ENCODE measurements at regions not wholly inside any gene's neighbourhood (a gene's known extent, or its start where the extent isn't known, plus 50 kb on each side); places are given as distances from the start of the nearest gene placed in this dataset.

DNA sequence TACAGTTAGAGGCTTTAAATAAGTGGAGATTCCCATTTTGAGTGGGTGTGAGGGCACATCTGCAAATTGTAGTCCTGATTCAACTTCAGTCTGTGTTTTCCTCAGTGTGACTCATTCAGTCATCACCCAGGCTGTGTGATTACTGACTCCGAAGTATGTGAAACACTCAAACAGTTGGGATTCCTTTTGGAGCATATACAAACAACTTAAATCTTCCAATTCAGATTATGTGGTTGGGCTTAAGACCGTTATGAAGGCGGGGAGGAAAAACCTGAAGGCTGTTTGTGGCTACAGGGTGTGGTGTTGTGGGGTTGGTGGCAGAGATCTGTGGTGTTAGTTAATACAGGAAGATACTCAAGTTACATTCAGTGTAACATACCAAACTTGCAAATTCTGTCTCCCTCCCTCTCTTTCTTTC, 259.7 kb upstream of the FERD3L start:
- TF ChIP-seq ZNF331 (CRISPR knock-in tag; IDR thresholded peaks at IDR 0.05; ENCODE audit: low read depth) (no peak), POLR2AphosphoS5 (IDR thresholded peaks at IDR 0.05; ENCODE audit: low read depth) (no peak), CTCF (conservative IDR thresholded peaks at IDR 0.05; ENCODE audit: low read depth in 2 of 2) (no peak), EZH2 (IDR thresholded peaks at IDR 0.05; ENCODE audit: low read depth, unreplicated experiment) (no peak), CREB1 (CRISPR knock-in tag; IDR thresholded peaks at IDR 0.05; ENCODE audit: low read depth) (no peak), JUNB (IDR thresholded peaks at IDR 0.05; ENCODE audit: unreplicated experiment) (no peak)
- TF ChIP-seq, protein P1, sequence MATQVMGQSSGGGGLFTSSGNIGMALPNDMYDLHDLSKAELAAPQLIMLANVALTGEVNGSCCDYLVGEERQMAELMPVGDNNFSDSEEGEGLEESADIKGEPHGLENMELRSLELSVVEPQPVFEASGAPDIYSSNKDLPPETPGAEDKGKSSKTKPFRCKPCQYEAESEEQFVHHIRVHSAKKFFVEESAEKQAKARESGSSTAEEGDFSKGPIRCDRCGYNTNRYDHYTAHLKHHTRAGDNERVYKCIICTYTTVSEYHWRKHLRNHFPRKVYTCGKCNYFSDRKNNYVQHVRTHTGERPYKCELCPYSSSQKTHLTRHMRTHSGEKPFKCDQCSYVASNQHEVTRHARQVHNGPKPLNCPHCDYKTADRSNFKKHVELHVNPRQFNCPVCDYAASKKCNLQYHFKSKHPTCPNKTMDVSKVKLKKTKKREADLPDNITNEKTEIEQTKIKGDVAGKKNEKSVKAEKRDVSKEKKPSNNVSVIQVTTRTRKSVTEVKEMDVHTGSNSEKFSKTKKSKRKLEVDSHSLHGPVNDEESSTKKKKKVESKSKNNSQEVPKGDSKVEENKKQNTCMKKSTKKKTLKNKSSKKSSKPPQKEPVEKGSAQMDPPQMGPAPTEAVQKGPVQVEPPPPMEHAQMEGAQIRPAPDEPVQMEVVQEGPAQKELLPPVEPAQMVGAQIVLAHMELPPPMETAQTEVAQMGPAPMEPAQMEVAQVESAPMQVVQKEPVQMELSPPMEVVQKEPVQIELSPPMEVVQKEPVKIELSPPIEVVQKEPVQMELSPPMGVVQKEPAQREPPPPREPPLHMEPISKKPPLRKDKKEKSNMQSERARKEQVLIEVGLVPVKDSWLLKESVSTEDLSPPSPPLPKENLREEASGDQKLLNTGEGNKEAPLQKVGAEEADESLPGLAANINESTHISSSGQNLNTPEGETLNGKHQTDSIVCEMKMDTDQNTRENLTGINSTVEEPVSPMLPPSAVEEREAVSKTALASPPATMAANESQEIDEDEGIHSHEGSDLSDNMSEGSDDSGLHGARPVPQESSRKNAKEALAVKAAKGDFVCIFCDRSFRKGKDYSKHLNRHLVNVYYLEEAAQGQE (IDR thresholded peaks at IDR 0.05; ENCODE audit: unreplicated experiment) = no peak
